ENCODE measurements at regions not wholly inside any gene's neighbourhood (a gene's known extent, or its start where the extent isn't known, plus 50 kb on each side); places are given as distances from the start of the nearest gene placed in this dataset.

GRCh38 chr2:125901278-125901677 is 754.7 kb upstream of the GYPC start:
- TF ChIP-seq CTCF (conservative IDR thresholded peaks at IDR 0.05 in 1 of 2, IDR thresholded peaks at IDR 0.05 in 1 of 2; ENCODE audit: extremely low read depth in 1 of 2, insufficient read depth in 1 of 2, low read depth in 1 of 2, low read length in 2 of 2): no peak
- TF ChIP-seq EZH2 (IDR thresholded peaks at IDR 0.05; ENCODE audit: borderline replicate concordance, low read length): no peak
